DND-41 (cell line): ENCODE measurements at regions not wholly inside any gene's neighbourhood (a gene's known extent, or its start where the extent isn't known, plus 50 kb on each side); places are given as distances from the start of the nearest gene placed in this dataset.

ENCODE experiments used
- ATAC-seq: fragments of 200-7000 bp; cut with Tn5 transposase; 3 replicates; pipeline ENCODE4 v1.9.1; 2021; ENCODE audit warnings: low read depth; ENCODE audit not compliant: insufficient read depth
- DNase-seq: peaks from one replicate; pipeline ENCODE4 v3.0.0-alpha.2; 2020
- H2AFZ ChIP-seq: 2 replicates; pipeline ENCODE4 v1.6.0; 2012; ENCODE audit warnings: low read depth, low read length
- H3K27ac ChIP-seq: 2 replicates; pipeline ENCODE4 v1.5.1; 2012; ENCODE audit warnings: low read length, inconsistent platforms
- H3K27me3 ChIP-seq: fragments of 200-600 bp; sonication (generic); 2 replicates; pipeline ENCODE4 v1.6.0; 2012; ENCODE audit warnings: low read length, mild to moderate bottlenecking, inconsistent platforms; ENCODE audit not compliant: insufficient read depth, poor library complexity
- H3K36me3 ChIP-seq: 2 replicates; pipeline ENCODE4 v1.5.1; 2012; ENCODE audit warnings: low read length, inconsistent platforms; ENCODE audit not compliant: insufficient read depth
- H3K4me1 ChIP-seq: 2 replicates; pipeline ENCODE4 v1.5.1; 2012; ENCODE audit warnings: mild to moderate bottlenecking, low read length; ENCODE audit not compliant: insufficient read depth
- H3K4me2 ChIP-seq: 2 replicates; pipeline ENCODE4 v1.6.0; 2012; ENCODE audit warnings: mild to moderate bottlenecking, moderate library complexity, low read length, inconsistent platforms; ENCODE audit not compliant: insufficient read depth
- H3K4me3 ChIP-seq, 2 experiments: fragments of 200-600 bp in 1 of 2; shearing (Covaris generic) in 1 of 2; 2 replicates each; pipeline ENCODE4 v1.5.1; 2012 to 2016; ENCODE audit warnings: inconsistent platforms in 2 of 2, low read length in 2 of 2, mild to moderate bottlenecking in 2 of 2, low read depth in 1 of 2, moderate library complexity in 1 of 2
- H3K79me2 ChIP-seq: 2 replicates; pipeline ENCODE4 v1.6.0; 2012; ENCODE audit warnings: low read length, inconsistent platforms; ENCODE audit not compliant: insufficient read depth
- H3K9ac ChIP-seq: 2 replicates; pipeline ENCODE4 v1.6.0; 2012; ENCODE audit warnings: low read depth, mild to moderate bottlenecking, inconsistent platforms, low read length, moderate library complexity
- H3K9me3 ChIP-seq: 2 replicates; pipeline ENCODE4 v1.5.1; 2012; ENCODE audit warnings: low read length, moderate library complexity, mild to moderate bottlenecking, inconsistent platforms; ENCODE audit not compliant: insufficient read depth, severe bottlenecking
- H4K20me1 ChIP-seq: 2 replicates; pipeline ENCODE4 v1.6.0; 2012; ENCODE audit warnings: low read length; ENCODE audit not compliant: insufficient read depth
- EZH2 ChIP-seq: IDR thresholded peaks from 3 replicates; pipeline ENCODE4 v1.6.1; 2012; ENCODE audit warnings: borderline replicate concordance, low read depth, mild to moderate bottlenecking, moderate library complexity, low read length, inconsistent platforms; ENCODE audit not compliant: severe bottlenecking
- TF ChIP-seq, protein P1 (sequence below): IDR thresholded peaks from 2 replicates; pipeline ENCODE4 v1.5.1; 2012; ENCODE audit warnings: borderline replicate concordance, low read length, moderate library complexity, mild to moderate bottlenecking; ENCODE audit not compliant: poor library complexity, severe bottlenecking; ENCODE audit errors: extremely low read depth

DNA sequence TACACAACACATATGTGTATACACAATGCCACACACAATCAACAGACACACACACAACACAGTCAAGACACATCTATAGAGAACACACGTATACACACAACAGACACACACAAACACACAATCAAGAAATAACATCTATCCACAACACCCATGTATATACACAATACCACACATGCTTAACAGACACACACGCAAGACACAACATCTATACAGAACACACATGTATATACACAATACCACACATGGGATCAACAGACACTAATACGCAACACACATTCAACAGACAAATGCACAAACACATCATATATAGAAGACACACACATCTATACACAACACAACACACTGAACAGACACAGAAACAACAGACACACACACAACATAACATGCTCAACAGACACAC is 234.8 kb downstream of the SHOX start:
- Histone ChIP-seq H4K20me1 (no peaks in the 10 kb centered on the region), H3K9ac (no peak overlapping the region), H3K27ac (no peak overlapping the region), H3K79me2 (no peaks in the 10 kb centered on the region), H3K9me3 (no peaks in the 10 kb centered on the region), H3K4me1 (no peaks in the 10 kb centered on the region), H2AFZ (no peak overlapping the region), H3K4me2 (no peak overlapping the region), H3K36me3 (no peaks in the 10 kb centered on the region), H3K27me3 (no peaks in the 10 kb centered on the region), H3K4me3 (no peak overlapping the region)
- ATAC-seq = no peak
- no peak for TF ChIP-seq EZH2
- TF ChIP-seq, protein P1, sequence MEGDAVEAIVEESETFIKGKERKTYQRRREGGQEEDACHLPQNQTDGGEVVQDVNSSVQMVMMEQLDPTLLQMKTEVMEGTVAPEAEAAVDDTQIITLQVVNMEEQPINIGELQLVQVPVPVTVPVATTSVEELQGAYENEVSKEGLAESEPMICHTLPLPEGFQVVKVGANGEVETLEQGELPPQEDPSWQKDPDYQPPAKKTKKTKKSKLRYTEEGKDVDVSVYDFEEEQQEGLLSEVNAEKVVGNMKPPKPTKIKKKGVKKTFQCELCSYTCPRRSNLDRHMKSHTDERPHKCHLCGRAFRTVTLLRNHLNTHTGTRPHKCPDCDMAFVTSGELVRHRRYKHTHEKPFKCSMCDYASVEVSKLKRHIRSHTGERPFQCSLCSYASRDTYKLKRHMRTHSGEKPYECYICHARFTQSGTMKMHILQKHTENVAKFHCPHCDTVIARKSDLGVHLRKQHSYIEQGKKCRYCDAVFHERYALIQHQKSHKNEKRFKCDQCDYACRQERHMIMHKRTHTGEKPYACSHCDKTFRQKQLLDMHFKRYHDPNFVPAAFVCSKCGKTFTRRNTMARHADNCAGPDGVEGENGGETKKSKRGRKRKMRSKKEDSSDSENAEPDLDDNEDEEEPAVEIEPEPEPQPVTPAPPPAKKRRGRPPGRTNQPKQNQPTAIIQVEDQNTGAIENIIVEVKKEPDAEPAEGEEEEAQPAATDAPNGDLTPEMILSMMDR = no peak
- no peak for DNase-seq

DNA sequence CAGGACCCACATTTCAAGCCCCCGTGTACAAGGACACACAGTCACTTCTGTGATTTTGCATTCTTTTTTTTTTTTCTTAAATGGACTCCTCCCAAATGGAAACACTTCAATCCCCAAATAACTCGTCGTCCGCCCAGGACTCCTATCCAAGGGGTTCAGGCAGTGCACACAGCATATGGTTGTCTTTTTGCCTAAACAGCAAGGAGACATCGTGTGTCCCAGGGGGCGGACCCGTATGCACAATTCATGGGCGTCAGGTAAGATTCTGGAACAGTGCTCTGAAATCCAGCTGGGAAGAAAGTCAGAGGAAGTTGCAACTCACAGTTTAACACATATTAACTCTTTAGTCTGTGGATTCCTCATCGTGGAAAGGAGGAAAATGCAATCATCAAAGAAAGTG is 231.3 kb downstream of the SHOX start:
- Histone ChIP-seq H3K9ac (no peak overlapping the region), H3K79me2 (no peaks in the 10 kb centered on the region), H3K27me3 (no peaks in the 10 kb centered on the region), H3K27ac (no peak overlapping the region), H3K9me3 (no peaks in the 10 kb centered on the region), H3K4me2 (no peak overlapping the region), H3K4me1 (no peaks in the 10 kb centered on the region), H3K4me3 (no peak overlapping the region), H2AFZ (no peak overlapping the region), H4K20me1 (no peaks in the 10 kb centered on the region), H3K36me3 (no peaks in the 10 kb centered on the region)
- no peak for DNase-seq
- TF ChIP-seq, protein P1 = no peak
- TF ChIP-seq EZH2 = no peak
- ATAC-seq = no peak

DNA sequence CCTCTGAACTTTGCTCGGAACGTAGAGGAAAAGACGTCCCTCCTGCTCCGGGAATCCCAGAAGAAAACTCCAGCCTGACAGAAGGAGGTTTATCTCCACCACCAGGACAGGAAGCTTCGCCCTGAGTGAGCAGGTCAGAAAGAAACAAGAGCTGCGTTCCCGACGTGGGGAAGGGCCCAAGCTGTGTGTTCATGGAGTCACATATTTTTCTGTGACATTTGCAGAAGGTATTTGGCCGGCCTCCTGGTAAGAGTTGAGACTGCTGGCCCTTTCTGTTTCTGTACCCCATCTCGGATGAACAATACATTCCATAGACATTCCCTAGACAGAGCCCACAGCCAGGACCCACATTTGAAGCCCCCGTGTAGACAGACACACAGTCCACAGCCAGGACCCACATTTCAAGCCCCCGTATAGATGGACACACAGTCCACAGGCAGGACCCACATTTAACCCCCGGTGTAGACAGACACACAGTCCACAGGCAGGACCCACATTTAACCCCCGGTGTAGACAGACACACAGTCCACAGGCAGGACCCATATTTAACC is 230.8 kb downstream of the SHOX start:
- no peak overlapping the region for H2AFZ ChIP-seq
- no peak for DNase-seq
- TF ChIP-seq, protein P1 = no peak
- TF ChIP-seq EZH2 = no peak

DNA sequence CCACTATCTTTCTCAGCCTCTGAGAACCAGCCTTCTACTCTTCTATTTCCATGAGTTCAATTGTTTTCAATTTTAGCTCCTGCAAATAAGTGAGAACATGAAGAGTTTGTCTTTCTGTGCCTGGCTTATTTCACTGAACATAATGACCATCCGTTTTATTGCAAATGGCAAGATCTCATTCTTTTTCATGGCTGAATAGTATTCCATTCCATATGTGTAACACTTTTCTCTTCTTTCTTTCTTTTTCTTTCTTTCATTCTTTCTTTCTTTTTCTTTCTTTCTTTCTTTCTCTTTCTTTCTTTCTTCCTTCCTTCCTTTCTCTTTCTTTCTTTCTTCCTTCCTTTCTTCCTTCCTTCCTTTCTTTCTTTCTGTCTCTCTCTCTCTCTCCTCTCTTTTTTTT is 228.7 kb downstream of the SHOX start:
- no peak for ATAC-seq
- Histone ChIP-seq H2AFZ (no peak overlapping the region), H3K4me3 (no peak overlapping the region), H3K9ac (no peak overlapping the region), H3K27ac (no peak overlapping the region), H3K27me3 (no peaks in the 10 kb centered on the region), H3K9me3 (no peaks in the 10 kb centered on the region), H3K4me2 (no peak overlapping the region), H4K20me1 (no peaks in the 10 kb centered on the region), H3K4me1 (no peaks in the 10 kb centered on the region), H3K36me3 (no peaks in the 10 kb centered on the region), H3K79me2 (no peaks in the 10 kb centered on the region)
- no peak for DNase-seq
- no peak for TF ChIP-seq EZH2
- TF ChIP-seq, protein P1 = no peak

More for the DNA sequence above, 230.8 kb downstream of the SHOX start:
- Histone ChIP-seq H3K36me3 (no peaks in the 10 kb centered on the region), H3K79me2 (no peaks in the 10 kb centered on the region), H3K27ac (no peak overlapping the region), H3K4me2 (no peak overlapping the region), H3K9ac (no peak overlapping the region), H3K4me3 (no peak overlapping the region), H3K9me3 (no peaks in the 10 kb centered on the region), H4K20me1 (no peaks in the 10 kb centered on the region), H3K27me3 (no peaks in the 10 kb centered on the region), H3K4me1 (no peaks in the 10 kb centered on the region)
- ATAC-seq = no peak
